Neuronal stem cell (in vitro differentiated cells): ENCODE measurements at regions not wholly inside any gene's neighbourhood (a gene's known extent, or its start where the extent isn't known, plus 50 kb on each side); places are given as distances from the start of the nearest gene placed in this dataset.

Experiments used
- DNase-seq: peaks from one replicate; pipeline ENCODE4 v3.0.0-alpha.2; 2013; ENCODE audit warnings: low spot score
- H2AFZ ChIP-seq: one replicate; pipeline ENCODE4 v1.6.1; 2013; ENCODE audit warnings: mild to moderate bottlenecking, low read length, inconsistent platforms
- H2AK5ac ChIP-seq: 2 replicates; pipeline ENCODE4 v1.6.1; 2013; ENCODE audit warnings: low read depth, mild to moderate bottlenecking, inconsistent platforms, low read length, moderate library complexity, mixed read lengths
- H2BK120ac ChIP-seq: 2 replicates; pipeline ENCODE4 v1.6.1; 2013; ENCODE audit warnings: low read depth, mild to moderate bottlenecking, inconsistent platforms, low read length, moderate library complexity, mixed read lengths
- H2BK12ac ChIP-seq: one replicate; pipeline ENCODE4 v1.6.1; 2013; ENCODE audit warnings: low read length, inconsistent platforms
- H2BK15ac ChIP-seq: 2 replicates; pipeline ENCODE4 v1.6.1; 2013; ENCODE audit warnings: mild to moderate bottlenecking, low read length, inconsistent platforms, mixed read lengths
- H2BK5ac ChIP-seq: one replicate; pipeline ENCODE4 v1.6.1; 2013; ENCODE audit warnings: inconsistent platforms, mild to moderate bottlenecking, low read length, moderate library complexity
- H3K14ac ChIP-seq: one replicate; pipeline ENCODE4 v1.6.1; 2013; ENCODE audit warnings: low read length, inconsistent platforms
- H3K18ac ChIP-seq: 2 replicates; pipeline ENCODE4 v1.6.1; 2013; ENCODE audit warnings: low read length, inconsistent platforms
- H3K23ac ChIP-seq: 2 replicates; pipeline ENCODE4 v1.6.1; 2013; ENCODE audit warnings: low read depth, mild to moderate bottlenecking, mixed read lengths, low read length, inconsistent platforms; ENCODE audit not compliant: poor library complexity
- H3K27ac ChIP-seq: replicated peaks from 3 replicates; pipeline ENCODE4 v1.5.1; 2013; ENCODE audit warnings: low read length, inconsistent platforms
- H3K27me3 ChIP-seq, 3 experiments: 2 replicates each; pipeline ENCODE4 v1.6.1; 2013; ENCODE audit warnings: low read length in 3 of 3, mild to moderate bottlenecking in 2 of 3, inconsistent platforms in 1 of 3, low read depth in 1 of 3, mixed read lengths in 1 of 3, moderate library complexity in 1 of 3; ENCODE audit not compliant: control insufficient read depth in 3 of 3, insufficient read depth in 3 of 3
- H3K36me3 ChIP-seq, 2 donors: replicated peaks in 1 of 2; 2 replicates each; pipeline ENCODE4 v1.6.1; 2013; ENCODE audit warnings: low read length in 2 of 2; ENCODE audit not compliant: control insufficient read depth in 2 of 2, insufficient read depth in 2 of 2
- H3K4ac ChIP-seq: 2 replicates; pipeline ENCODE4 v1.6.1; 2013; ENCODE audit warnings: inconsistent platforms, mild to moderate bottlenecking, low read length, moderate library complexity
- H3K4me1 ChIP-seq, 2 donors: 1 replicate in 1 of 2; 2 replicates in 1 of 2; pipeline ENCODE4 v1.6.1; 2013; ENCODE audit warnings: low read length in 2 of 2, low read depth in 1 of 2; ENCODE audit not compliant: control insufficient read depth in 2 of 2, insufficient read depth in 1 of 2
- H3K4me2 ChIP-seq: one replicate; pipeline ENCODE4 v1.6.1; 2013; ENCODE audit warnings: mild to moderate bottlenecking, low read length, inconsistent platforms; ENCODE audit not compliant: insufficient read depth, poor library complexity, severe bottlenecking
- H3K4me3 ChIP-seq, 2 donors: 2 replicates each; pipeline ENCODE4 v1.5.1; 2013; ENCODE audit warnings: low read length in 2 of 2, mild to moderate bottlenecking in 2 of 2, inconsistent platforms in 1 of 2, moderate library complexity in 1 of 2
- H3K79me1 ChIP-seq: one replicate; pipeline ENCODE4 v1.6.1; 2013; ENCODE audit warnings: low read depth, mild to moderate bottlenecking, inconsistent platforms, low read length, moderate library complexity
- H3K9ac ChIP-seq: one replicate; pipeline ENCODE4 v1.6.1; 2013; ENCODE audit warnings: mild to moderate bottlenecking, low read depth, low read length, inconsistent platforms; ENCODE audit not compliant: poor library complexity
- H3K9me3 ChIP-seq, 2 donors: replicated peaks in 1 of 2; 2 replicates each; pipeline versions ENCODE3 to v1.6.1; 2013; ENCODE audit warnings: low read length in 2 of 2, mild to moderate bottlenecking in 2 of 2, inconsistent platforms in 1 of 2, low read depth in 1 of 2, mixed read lengths in 1 of 2, moderate library complexity in 1 of 2; ENCODE audit not compliant: control insufficient read depth in 2 of 2, insufficient read depth in 1 of 2
- H4K8ac ChIP-seq: one replicate; pipeline ENCODE4 v1.6.1; 2013; ENCODE audit warnings: low read depth, mild to moderate bottlenecking, inconsistent platforms, low read length, moderate library complexity
- H4K91ac ChIP-seq: one replicate; pipeline ENCODE4 v1.6.1; 2013; ENCODE audit warnings: low read length, low read depth, mild to moderate bottlenecking, inconsistent platforms; ENCODE audit not compliant: poor library complexity
- WGBS, 2 donors: extraction: QIAGEN DNeasy Blood & Tissue Kit; methylation state at CpG; one replicate each; pipeline ENCODE4 v1.1.7; 2013; ENCODE audit warnings: missing lambda C conversion rate in 2 of 2, mixed read lengths in 1 of 2; ENCODE audit not compliant: insufficient read length in 2 of 2, insufficient replicate concordance in 1 of 2; ENCODE audit errors: extremely low coverage in 2 of 2; 5-methylcytosine and 5-hydroxymethylcytosine counted together

- WGBS, 2 donors, result no CpG with 5 or more reads among the region's 12 CpGs
- no peak overlapping the region for H3K4me3 ChIP-seq
- H3K14ac ChIP-seq, result no peak overlapping the region
Measured at GRCh38 chr22:34354071-34354817, 434.0 kb upstream of the LARGE1 start.

GRCh38 chr22:34356481-34356880 is 436.2 kb upstream of the LARGE1 start:
- H3K36me3 ChIP-seq, result no peaks in the 10 kb centered on the region
- H3K4me1 ChIP-seq, result no peaks in the 10 kb centered on the region
- no peaks in the 10 kb centered on the region for H3K27me3 ChIP-seq
- DNase-seq, result no peak
- H3K4me3 ChIP-seq, result no peak overlapping the region
- H2BK15ac ChIP-seq, result no peak overlapping the region
- H3K9me3 ChIP-seq, result no peaks in the 10 kb centered on the region
- H3K27ac ChIP-seq, result no peak overlapping the region
- no peak overlapping the region for H3K4me2 ChIP-seq
- no peak overlapping the region for H2BK12ac ChIP-seq
- no peak overlapping the region for H3K9ac ChIP-seq
- no peak overlapping the region for H3K4ac ChIP-seq
- no peak overlapping the region for H3K14ac ChIP-seq
- H4K8ac ChIP-seq, result no peak overlapping the region
- no peak overlapping the region for H4K91ac ChIP-seq
- no peak overlapping the region for H2BK120ac ChIP-seq
- no peak overlapping the region for H3K18ac ChIP-seq
- H3K23ac ChIP-seq, result no peak overlapping the region
- no CpG with 5 or more reads among the region's 1 CpG for WGBS, 2 donors
- no peaks in the 10 kb centered on the region for H3K79me1 ChIP-seq
- no peak overlapping the region for H2BK5ac ChIP-seq
- H2AK5ac ChIP-seq, result no peak overlapping the region
- H2AFZ ChIP-seq, result no peak overlapping the region

More at GRCh38 chr22:34354071-34354817, 434.0 kb upstream of the LARGE1 start:
- Histone ChIP-seq H2BK5ac (no peak overlapping the region), H2BK12ac (no peak overlapping the region), H3K79me1 (no peaks in the 10 kb centered on the region), H2BK120ac (no peak overlapping the region), H2AK5ac (no peak overlapping the region), H3K4me2 (no peak overlapping the region), H3K18ac (no peak overlapping the region), H3K27me3 (no peaks in the 10 kb centered on the region), H2AFZ (no peak overlapping the region), H3K36me3 (no peaks in the 10 kb centered on the region), H4K8ac (no peak overlapping the region), H3K4me1 (no peaks in the 10 kb centered on the region), H2BK15ac (no peak overlapping the region), H3K4ac (no peak overlapping the region), H3K27ac (no peak overlapping the region), H3K9ac (no peak overlapping the region), H4K91ac (no peak overlapping the region), H3K23ac (no peak overlapping the region), H3K9me3 (no peaks in the 10 kb centered on the region)
- no peak for DNase-seq

GRCh38 chr22:34370711-34371110 is 450.4 kb upstream of the LARGE1 start:
- DNase-seq, result no peak
- Histone ChIP-seq H4K8ac (no peak overlapping the region), H3K4ac (no peak overlapping the region), H3K18ac (no peak overlapping the region), H2AFZ (no peak overlapping the region), H3K9me3 (no peaks in the 10 kb centered on the region), H2AK5ac (no peak overlapping the region), H3K27me3 (no peaks in the 10 kb centered on the region), H2BK5ac (no peak overlapping the region), H3K4me2 (no peak overlapping the region), H3K27ac (no peak overlapping the region), H2BK15ac (no peak overlapping the region), H2BK12ac (no peak overlapping the region), H3K14ac (no peak overlapping the region), H3K79me1 (no peaks in the 10 kb centered on the region), H3K4me3 (no peak overlapping the region), H2BK120ac (no peak overlapping the region), H3K4me1 (peaks cover 0 to 2% of the 10 kb centered on the region in 2 donors), H3K36me3 (no peaks in the 10 kb centered on the region), H3K9ac (no peak overlapping the region), H3K23ac (no peak overlapping the region), H4K91ac (no peak overlapping the region)
- no CpG with 5 or more reads among the region's 2 CpGs for WGBS, 2 donors

- H3K4ac ChIP-seq, result no peak overlapping the region
- H4K8ac ChIP-seq, result no peak overlapping the region
- H3K9ac ChIP-seq, result no peak overlapping the region
- DNase-seq, result no peak
- H2BK12ac ChIP-seq, result no peak overlapping the region
- no peak overlapping the region for H2AFZ ChIP-seq
- no peaks in the 10 kb centered on the region for H3K36me3 ChIP-seq
- H2BK120ac ChIP-seq, result no peak overlapping the region
- no peaks in the 10 kb centered on the region for H3K4me1 ChIP-seq
- H3K9me3 ChIP-seq, result no peaks in the 10 kb centered on the region
- no peak overlapping the region for H3K14ac ChIP-seq
- WGBS, 2 donors, result no CpG with 5 or more reads among the region's 2 CpGs
- H3K79me1 ChIP-seq, result no peaks in the 10 kb centered on the region
- no peak overlapping the region for H4K91ac ChIP-seq
- no peak overlapping the region for H3K18ac ChIP-seq
- no peak overlapping the region for H3K4me3 ChIP-seq
- H3K27me3 ChIP-seq, result no peaks in the 10 kb centered on the region
- no peak overlapping the region for H3K23ac ChIP-seq
- H3K27ac ChIP-seq, result no peak overlapping the region
- no peak overlapping the region for H3K4me2 ChIP-seq
- no peak overlapping the region for H2BK5ac ChIP-seq
- no peak overlapping the region for H2AK5ac ChIP-seq
- no peak overlapping the region for H2BK15ac ChIP-seq
Measured at GRCh38 chr22:34379825-34380224, 459.5 kb upstream of the LARGE1 start.
